ENCODE measurements at regions not wholly inside any gene's neighbourhood (a gene's known extent, or its start where the extent isn't known, plus 50 kb on each side); places are given as distances from the start of the nearest gene placed in this dataset.

GRCh38 chr11:15481871-15482270 is 367.1 kb downstream of the INSC start:
- no peak for TF ChIP-seq POLR2A (IDR thresholded peaks at IDR 0.05)
- TF ChIP-seq CTCF (IDR thresholded peaks at IDR 0.05), result no peak
- no peak for TF ChIP-seq POLR2AphosphoS5 (IDR thresholded peaks at IDR 0.05)

All from breast epithelium (tissue), 3 donors.